ENCODE measurements at regions not wholly inside any gene's neighbourhood (a gene's known extent, or its start where the extent isn't known, plus 50 kb on each side); places are given as distances from the start of the nearest gene placed in this dataset.

- ATAC-seq (ENCODE audit: insufficient number of reproducible peaks, low FRiP score, low read depth) (no peak), DNase-seq (ENCODE audit: low spot score) (no peak)
- TF ChIP-seq CTCF (IDR thresholded peaks at IDR 0.05): no peak
- Histone ChIP-seq H3K9me3 (no peaks in the 10 kb centered on the region), H3K27me3 (replicated peaks; ENCODE audit: insufficient read depth) (no peaks in the 10 kb centered on the region), H3K27ac (no peak overlapping the region), H3K36me3 (no peaks in the 10 kb centered on the region), H3K4me3 (no peak overlapping the region), H3K4me1 (ENCODE audit: control insufficient read depth in 1 of 2, low read depth in 2 of 2) (no peaks in the 10 kb centered on the region)
Observed at GRCh38 chr6:111982681-111983080, 71.2 kb upstream of the CCN6 start.

- no peaks in the 10 kb centered on the region for H3K9me3 ChIP-seq
- ATAC-seq (ENCODE audit: insufficient number of reproducible peaks, low FRiP score, low read depth) (no peak), DNase-seq (ENCODE audit: low spot score) (no peak)
- H3K27me3 ChIP-seq (replicated peaks; ENCODE audit: insufficient read depth): no peaks in the 10 kb centered on the region
- H3K36me3 ChIP-seq: no peaks in the 10 kb centered on the region
- H3K27ac ChIP-seq: no peak overlapping the region
- no peaks in the 10 kb centered on the region for H3K4me1 ChIP-seq (ENCODE audit: control insufficient read depth in 1 of 2, low read depth in 2 of 2)
- TF ChIP-seq CTCF (IDR thresholded peaks at IDR 0.05): no peak
- H3K4me3 ChIP-seq: no peak overlapping the region
Observed at GRCh38 chr6:111983193-111983592, 70.7 kb upstream of the CCN6 start.

GRCh38 chr6:111984081-111984480 is 69.8 kb upstream of the CCN6 start:
- no peaks in the 10 kb centered on the region for H3K9me3 ChIP-seq
- no peaks in the 10 kb centered on the region for H3K36me3 ChIP-seq
- H3K27ac ChIP-seq: no peak overlapping the region
- no peak for ATAC-seq (ENCODE audit: insufficient number of reproducible peaks, low FRiP score, low read depth)
- H3K4me3 ChIP-seq: no peak overlapping the region
- H3K4me1 ChIP-seq (ENCODE audit: control insufficient read depth in 1 of 2, low read depth in 2 of 2): no peaks in the 10 kb centered on the region
- DNase-seq (ENCODE audit: low spot score): no peak
- TF ChIP-seq CTCF (IDR thresholded peaks at IDR 0.05): no peak
- H3K27me3 ChIP-seq (replicated peaks; ENCODE audit: insufficient read depth): no peaks in the 10 kb centered on the region

- Histone ChIP-seq H3K4me1 (ENCODE audit: control insufficient read depth in 1 of 2, low read depth in 2 of 2) (no peaks in the 10 kb centered on the region), H3K27ac (no peak overlapping the region), H3K4me3 (no peak overlapping the region), H3K9me3 (no peaks in the 10 kb centered on the region), H3K27me3 (replicated peaks; ENCODE audit: insufficient read depth) (no peaks in the 10 kb centered on the region), H3K36me3 (no peaks in the 10 kb centered on the region)
- ATAC-seq (ENCODE audit: insufficient number of reproducible peaks, low FRiP score, low read depth): no peak
- no peak for DNase-seq (ENCODE audit: low spot score)
- TF ChIP-seq CTCF (IDR thresholded peaks at IDR 0.05): no peak
Observed at GRCh38 chr6:111984516-111985201, 69.2 kb upstream of the CCN6 start.

- Histone ChIP-seq H3K4me3 (no peak overlapping the region), H3K36me3 (no peaks in the 10 kb centered on the region), H3K4me1 (ENCODE audit: control insufficient read depth in 1 of 2, low read depth in 2 of 2) (no peaks in the 10 kb centered on the region), H3K27ac (no peak overlapping the region), H3K9me3 (no peaks in the 10 kb centered on the region), H3K27me3 (replicated peaks; ENCODE audit: insufficient read depth) (no peaks in the 10 kb centered on the region)
- ATAC-seq (ENCODE audit: insufficient number of reproducible peaks, low FRiP score, low read depth) (no peak), DNase-seq (ENCODE audit: low spot score) (no peak)
- TF ChIP-seq CTCF (IDR thresholded peaks at IDR 0.05): no peak
Observed at GRCh38 chr6:111985202-111985731, 68.6 kb upstream of the CCN6 start.

Measured in thoracic aorta (tissue), 2 donors.